ENCODE measurements at regions not wholly inside any gene's neighbourhood (a gene's known extent, or its start where the extent isn't known, plus 50 kb on each side); places are given as distances from the start of the nearest gene placed in this dataset.

GRCh38 chr14:100393906-100394732, 71.0 kb downstream of the SLC25A47 start:
- TF ChIP-seq CTCF (conservative IDR thresholded peaks at IDR 0.05): no peak
- TF ChIP-seq EZH2 (IDR thresholded peaks at IDR 0.05; ENCODE audit: low read depth): no peak
